ENCODE measurements at regions not wholly inside any gene's neighbourhood (a gene's known extent, or its start where the extent isn't known, plus 50 kb on each side); places are given as distances from the start of the nearest gene placed in this dataset.

GRCh38 chr2:34950797-34951196 is 1351.7 kb upstream of the FAM98A start:
- H3K9me2 ChIP-seq (ENCODE audit: insufficient read depth, low read length), result no peaks in the 10 kb centered on the region
- no peaks in the 10 kb centered on the region for H3K79me2 ChIP-seq (replicated peaks; ENCODE audit: insufficient read depth, low read length)

DNA sequence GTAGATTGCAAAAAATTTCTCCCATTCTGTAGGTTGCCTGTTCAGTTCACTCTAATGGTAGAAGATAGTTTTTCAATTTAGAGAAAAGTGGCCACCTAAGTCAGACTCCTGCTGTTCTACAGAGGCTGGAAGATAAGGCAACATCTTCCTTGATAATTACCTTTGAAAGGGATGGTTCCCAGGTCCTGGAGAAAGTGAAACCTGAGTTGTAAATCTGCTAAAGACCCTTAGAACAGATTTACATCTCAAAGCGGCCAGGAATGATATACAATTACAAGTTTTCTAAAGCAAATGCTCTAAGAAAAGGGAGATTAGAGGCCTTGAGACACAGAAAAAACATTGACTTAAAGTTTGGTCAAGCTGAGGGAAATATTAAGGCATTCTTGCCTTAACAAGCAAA is 1350.2 kb upstream of the FAM98A start:
- H3K9ac ChIP-seq (ENCODE audit: low read length), result no peak overlapping the region
- H3F3A ChIP-seq (ENCODE audit: insufficient read depth, low read length, poor library complexity, severe bottlenecking), result no peaks in the 10 kb centered on the region
- no peak overlapping the region for H3K27ac ChIP-seq (ENCODE audit: low read length)
- no peaks in the 10 kb centered on the region for H3K9me2 ChIP-seq (ENCODE audit: insufficient read depth, low read length)
- H3K9me3 ChIP-seq (ENCODE audit: low read length), result no peaks in the 10 kb centered on the region
- no peak overlapping the region for H2AFZ ChIP-seq (ENCODE audit: low read depth, low read length)
- TF ChIP-seq EP300 (conservative IDR thresholded peaks at IDR 0.05; ENCODE audit: poor library complexity, severe bottlenecking) (no peak), MXI1 (conservative IDR thresholded peaks at IDR 0.05; ENCODE audit: poor library complexity, severe bottlenecking) (no peak), RAD21 (conservative IDR thresholded peaks at IDR 0.05) (no peak), SMC3 (conservative IDR thresholded peaks at IDR 0.05; ENCODE audit: poor library complexity) (no peak), TAF1 (IDR thresholded peaks at IDR 0.05; ENCODE audit: low read depth) (no peak), POLR2AphosphoS5 (IDR thresholded peaks at IDR 0.05) (no peak), EZH2 (IDR thresholded peaks at IDR 0.05; ENCODE audit: borderline replicate concordance, insufficient read depth, low read length, poor library complexity, severe bottlenecking) (no peak)
- TF ChIP-seq, protein P1, sequence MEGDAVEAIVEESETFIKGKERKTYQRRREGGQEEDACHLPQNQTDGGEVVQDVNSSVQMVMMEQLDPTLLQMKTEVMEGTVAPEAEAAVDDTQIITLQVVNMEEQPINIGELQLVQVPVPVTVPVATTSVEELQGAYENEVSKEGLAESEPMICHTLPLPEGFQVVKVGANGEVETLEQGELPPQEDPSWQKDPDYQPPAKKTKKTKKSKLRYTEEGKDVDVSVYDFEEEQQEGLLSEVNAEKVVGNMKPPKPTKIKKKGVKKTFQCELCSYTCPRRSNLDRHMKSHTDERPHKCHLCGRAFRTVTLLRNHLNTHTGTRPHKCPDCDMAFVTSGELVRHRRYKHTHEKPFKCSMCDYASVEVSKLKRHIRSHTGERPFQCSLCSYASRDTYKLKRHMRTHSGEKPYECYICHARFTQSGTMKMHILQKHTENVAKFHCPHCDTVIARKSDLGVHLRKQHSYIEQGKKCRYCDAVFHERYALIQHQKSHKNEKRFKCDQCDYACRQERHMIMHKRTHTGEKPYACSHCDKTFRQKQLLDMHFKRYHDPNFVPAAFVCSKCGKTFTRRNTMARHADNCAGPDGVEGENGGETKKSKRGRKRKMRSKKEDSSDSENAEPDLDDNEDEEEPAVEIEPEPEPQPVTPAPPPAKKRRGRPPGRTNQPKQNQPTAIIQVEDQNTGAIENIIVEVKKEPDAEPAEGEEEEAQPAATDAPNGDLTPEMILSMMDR (IDR thresholded peaks at IDR 0.05; ENCODE audit: poor library complexity, severe bottlenecking), result no peak
- TF ChIP-seq, protein P2, sequence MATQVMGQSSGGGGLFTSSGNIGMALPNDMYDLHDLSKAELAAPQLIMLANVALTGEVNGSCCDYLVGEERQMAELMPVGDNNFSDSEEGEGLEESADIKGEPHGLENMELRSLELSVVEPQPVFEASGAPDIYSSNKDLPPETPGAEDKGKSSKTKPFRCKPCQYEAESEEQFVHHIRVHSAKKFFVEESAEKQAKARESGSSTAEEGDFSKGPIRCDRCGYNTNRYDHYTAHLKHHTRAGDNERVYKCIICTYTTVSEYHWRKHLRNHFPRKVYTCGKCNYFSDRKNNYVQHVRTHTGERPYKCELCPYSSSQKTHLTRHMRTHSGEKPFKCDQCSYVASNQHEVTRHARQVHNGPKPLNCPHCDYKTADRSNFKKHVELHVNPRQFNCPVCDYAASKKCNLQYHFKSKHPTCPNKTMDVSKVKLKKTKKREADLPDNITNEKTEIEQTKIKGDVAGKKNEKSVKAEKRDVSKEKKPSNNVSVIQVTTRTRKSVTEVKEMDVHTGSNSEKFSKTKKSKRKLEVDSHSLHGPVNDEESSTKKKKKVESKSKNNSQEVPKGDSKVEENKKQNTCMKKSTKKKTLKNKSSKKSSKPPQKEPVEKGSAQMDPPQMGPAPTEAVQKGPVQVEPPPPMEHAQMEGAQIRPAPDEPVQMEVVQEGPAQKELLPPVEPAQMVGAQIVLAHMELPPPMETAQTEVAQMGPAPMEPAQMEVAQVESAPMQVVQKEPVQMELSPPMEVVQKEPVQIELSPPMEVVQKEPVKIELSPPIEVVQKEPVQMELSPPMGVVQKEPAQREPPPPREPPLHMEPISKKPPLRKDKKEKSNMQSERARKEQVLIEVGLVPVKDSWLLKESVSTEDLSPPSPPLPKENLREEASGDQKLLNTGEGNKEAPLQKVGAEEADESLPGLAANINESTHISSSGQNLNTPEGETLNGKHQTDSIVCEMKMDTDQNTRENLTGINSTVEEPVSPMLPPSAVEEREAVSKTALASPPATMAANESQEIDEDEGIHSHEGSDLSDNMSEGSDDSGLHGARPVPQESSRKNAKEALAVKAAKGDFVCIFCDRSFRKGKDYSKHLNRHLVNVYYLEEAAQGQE (IDR thresholded peaks at IDR 0.05; ENCODE audit: borderline replicate concordance), result no peak
- H3K36me3 ChIP-seq (ENCODE audit: insufficient read depth, low read length), result no peaks in the 10 kb centered on the region
- H3K79me2 ChIP-seq (replicated peaks; ENCODE audit: insufficient read depth, low read length), result no peaks in the 10 kb centered on the region
- no peaks in the 10 kb centered on the region for H3K27me3 ChIP-seq (ENCODE audit: insufficient read depth, low read depth, low read length)
- no peak overlapping the region for H3K4me2 ChIP-seq (ENCODE audit: low read length)
- H3K4me3 ChIP-seq (ENCODE audit: low read length), result no peak overlapping the region
- H4K20me1 ChIP-seq (ENCODE audit: insufficient read depth), result no peaks in the 10 kb centered on the region

More at GRCh38 chr2:34950797-34951196, 1351.7 kb upstream of the FAM98A start:
- Histone ChIP-seq H3K36me3 (ENCODE audit: insufficient read depth, low read length) (no peaks in the 10 kb centered on the region), H4K20me1 (ENCODE audit: insufficient read depth) (no peaks in the 10 kb centered on the region), H3K4me3 (ENCODE audit: low read length) (no peak overlapping the region), H3K27ac (ENCODE audit: low read length) (no peak overlapping the region), H3K27me3 (ENCODE audit: insufficient read depth, low read depth, low read length) (no peaks in the 10 kb centered on the region), H3K9ac (ENCODE audit: low read length) (no peak overlapping the region), H3K4me2 (ENCODE audit: low read length) (no peak overlapping the region), H3F3A (ENCODE audit: insufficient read depth, low read length, poor library complexity, severe bottlenecking) (no peaks in the 10 kb centered on the region), H2AFZ (ENCODE audit: low read depth, low read length) (no peak overlapping the region), H3K9me3 (ENCODE audit: low read length) (no peaks in the 10 kb centered on the region)
- TF ChIP-seq EP300 (conservative IDR thresholded peaks at IDR 0.05; ENCODE audit: poor library complexity, severe bottlenecking), result no peak

DNA sequence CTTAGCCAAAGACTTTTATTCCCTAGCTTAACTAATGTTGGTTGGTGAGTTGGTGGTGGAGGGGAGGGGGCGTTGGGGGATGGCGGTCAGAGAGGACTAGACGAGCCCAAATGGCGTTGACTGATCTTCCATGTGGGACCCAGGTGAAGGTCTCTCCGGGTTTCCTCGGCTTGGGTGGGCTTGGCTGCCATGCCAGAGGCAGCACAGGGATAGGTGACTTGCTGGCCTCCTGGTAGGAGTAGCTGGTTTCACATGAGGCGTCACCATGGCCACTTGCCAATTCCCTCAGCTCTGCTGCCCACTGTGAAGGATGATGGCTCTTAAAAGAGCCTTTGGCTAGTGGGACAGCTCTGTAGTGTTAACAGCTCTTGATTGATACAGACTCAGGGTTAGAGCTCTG is 1337.0 kb upstream of the FAM98A start:
- TF ChIP-seq POLR2AphosphoS5 (IDR thresholded peaks at IDR 0.05) (no peak), SMC3 (conservative IDR thresholded peaks at IDR 0.05; ENCODE audit: poor library complexity) (no peak), TAF1 (IDR thresholded peaks at IDR 0.05; ENCODE audit: low read depth) (no peak), EZH2 (IDR thresholded peaks at IDR 0.05; ENCODE audit: borderline replicate concordance, insufficient read depth, low read length, poor library complexity, severe bottlenecking) (no peak), MXI1 (conservative IDR thresholded peaks at IDR 0.05; ENCODE audit: poor library complexity, severe bottlenecking) (no peak)
- TF ChIP-seq, protein P1 (IDR thresholded peaks at IDR 0.05; ENCODE audit: poor library complexity, severe bottlenecking), result no peak
- Histone ChIP-seq H3K9me3 (ENCODE audit: low read length) (no peaks in the 10 kb centered on the region), H3K4me2 (ENCODE audit: low read length) (no peak overlapping the region), H3F3A (ENCODE audit: insufficient read depth, low read length, poor library complexity, severe bottlenecking) (no peaks in the 10 kb centered on the region), H3K79me2 (replicated peaks; ENCODE audit: insufficient read depth, low read length) (no peaks in the 10 kb centered on the region), H4K20me1 (ENCODE audit: insufficient read depth) (no peaks in the 10 kb centered on the region), H3K27me3 (ENCODE audit: insufficient read depth, low read depth, low read length) (no peaks in the 10 kb centered on the region), H3K9ac (ENCODE audit: low read length) (no peak overlapping the region), H2AFZ (ENCODE audit: low read depth, low read length) (no peak overlapping the region), H3K36me3 (ENCODE audit: insufficient read depth, low read length) (no peaks in the 10 kb centered on the region), H3K4me3 (ENCODE audit: low read length) (no peak overlapping the region), H3K9me2 (ENCODE audit: insufficient read depth, low read length) (no peaks in the 10 kb centered on the region), H3K27ac (ENCODE audit: low read length) (no peak overlapping the region)
